Glutamatergic neuron (in vitro differentiated cells): ENCODE measurements at regions not wholly inside any gene's neighbourhood (a gene's known extent, or its start where the extent isn't known, plus 50 kb on each side); places are given as distances from the start of the nearest gene placed in this dataset.

Experiments
- DNase-seq: peaks from one replicate; pipeline ENCODE4 v3.0.0; 2022
- H3K27ac Mint-ChIP-seq: one replicate; pipeline ENCODE4 v1.8.0; 2020; ENCODE audit warnings: mild to moderate bottlenecking, mixed read lengths, inconsistent platforms; ENCODE audit not compliant: unreplicated experiment
- H3K27me3 Mint-ChIP-seq: one replicate; pipeline ENCODE4 v1.8.0; 2020; ENCODE audit warnings: mild to moderate bottlenecking, moderate library complexity, mixed read lengths, inconsistent platforms; ENCODE audit not compliant: unreplicated experiment
- H3K36me3 Mint-ChIP-seq: one replicate; pipeline ENCODE4 v1.8.0; 2020; ENCODE audit warnings: mild to moderate bottlenecking, mixed read lengths, inconsistent platforms; ENCODE audit not compliant: unreplicated experiment
- H3K4me1 Mint-ChIP-seq: one replicate; pipeline ENCODE4 v1.8.0; 2020; ENCODE audit warnings: mild to moderate bottlenecking, low read depth, mixed read lengths, inconsistent platforms; ENCODE audit not compliant: unreplicated experiment
- H3K4me3 Mint-ChIP-seq: one replicate; pipeline ENCODE4 v1.8.0; 2020; ENCODE audit warnings: mild to moderate bottlenecking, mixed read lengths, inconsistent platforms; ENCODE audit not compliant: unreplicated experiment
- H3K9me3 Mint-ChIP-seq: one replicate; pipeline ENCODE4 v1.8.0; 2020; ENCODE audit warnings: mild to moderate bottlenecking, moderate library complexity, mixed read lengths, inconsistent platforms; ENCODE audit not compliant: unreplicated experiment
- TF ChIP-seq, protein P1 (sequence below): fragments of 200-600 bp; sonication (generic); IDR thresholded peaks from one replicate; pipeline ENCODE4 v1.5.0; 2021; ENCODE audit not compliant: partially characterized antibody, unreplicated experiment

DNA sequence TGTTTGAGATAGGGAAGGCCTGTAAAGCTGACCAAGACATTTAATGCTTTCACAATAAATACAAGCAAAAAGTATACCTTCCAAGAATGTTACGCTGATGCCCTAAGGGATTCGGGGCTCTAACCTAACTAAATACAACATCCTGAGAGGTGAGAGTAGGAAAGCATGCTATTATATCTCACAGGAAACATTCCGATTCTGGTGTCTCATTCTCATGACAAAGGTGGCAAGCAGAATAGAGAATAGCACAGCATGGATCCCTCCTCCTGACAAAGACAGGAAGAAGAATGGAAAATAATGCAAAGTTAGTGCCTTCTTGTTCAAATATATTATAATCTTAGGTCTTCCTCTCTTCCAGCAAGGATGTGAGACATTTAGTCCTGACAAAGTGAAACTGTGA, 504.3 kb downstream of the TFEC start:
- peaks cover 15% of the 10 kb centered on the region for H3K36me3 Mint-ChIP-seq
- H3K27ac Mint-ChIP-seq, result no peak overlapping the region
- H3K27me3 Mint-ChIP-seq, result no peaks in the 10 kb centered on the region

DNA sequence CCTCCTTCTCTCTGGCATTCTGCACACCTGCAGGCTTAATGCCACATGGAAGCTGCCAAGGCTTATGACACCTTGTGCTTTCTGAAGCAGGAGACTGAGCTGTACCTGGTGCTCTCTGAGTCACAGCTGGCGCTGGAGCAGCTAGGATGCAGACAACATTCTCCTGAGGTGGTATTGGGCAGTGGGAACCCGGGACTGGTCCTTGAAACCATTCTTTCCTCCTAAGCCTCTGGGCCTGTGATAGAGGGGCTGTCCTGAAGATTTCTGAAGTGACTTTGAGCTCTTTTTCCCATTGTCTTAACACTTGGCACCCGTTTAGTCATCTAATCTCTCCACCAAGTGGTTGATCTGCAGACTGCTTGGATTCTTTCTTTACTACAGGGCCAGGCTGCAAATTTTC, 508.4 kb downstream of the TFEC start:
- no peaks in the 10 kb centered on the region for H3K4me1 Mint-ChIP-seq
- H3K4me3 Mint-ChIP-seq, result no peak overlapping the region
- no peak overlapping the region for H3K27ac Mint-ChIP-seq
- DNase-seq, result no peak
- TF ChIP-seq, protein P1, sequence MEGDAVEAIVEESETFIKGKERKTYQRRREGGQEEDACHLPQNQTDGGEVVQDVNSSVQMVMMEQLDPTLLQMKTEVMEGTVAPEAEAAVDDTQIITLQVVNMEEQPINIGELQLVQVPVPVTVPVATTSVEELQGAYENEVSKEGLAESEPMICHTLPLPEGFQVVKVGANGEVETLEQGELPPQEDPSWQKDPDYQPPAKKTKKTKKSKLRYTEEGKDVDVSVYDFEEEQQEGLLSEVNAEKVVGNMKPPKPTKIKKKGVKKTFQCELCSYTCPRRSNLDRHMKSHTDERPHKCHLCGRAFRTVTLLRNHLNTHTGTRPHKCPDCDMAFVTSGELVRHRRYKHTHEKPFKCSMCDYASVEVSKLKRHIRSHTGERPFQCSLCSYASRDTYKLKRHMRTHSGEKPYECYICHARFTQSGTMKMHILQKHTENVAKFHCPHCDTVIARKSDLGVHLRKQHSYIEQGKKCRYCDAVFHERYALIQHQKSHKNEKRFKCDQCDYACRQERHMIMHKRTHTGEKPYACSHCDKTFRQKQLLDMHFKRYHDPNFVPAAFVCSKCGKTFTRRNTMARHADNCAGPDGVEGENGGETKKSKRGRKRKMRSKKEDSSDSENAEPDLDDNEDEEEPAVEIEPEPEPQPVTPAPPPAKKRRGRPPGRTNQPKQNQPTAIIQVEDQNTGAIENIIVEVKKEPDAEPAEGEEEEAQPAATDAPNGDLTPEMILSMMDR, result no peak
- peaks cover 15% of the 10 kb centered on the region for H3K36me3 Mint-ChIP-seq
- no peaks in the 10 kb centered on the region for H3K27me3 Mint-ChIP-seq
- H3K9me3 Mint-ChIP-seq, result peaks cover 5% of the 10 kb centered on the region

More for the DNA sequence above, 504.3 kb downstream of the TFEC start:
- TF ChIP-seq, protein P1, result no peak
- peaks cover 5% of the 10 kb centered on the region for H3K9me3 Mint-ChIP-seq
- DNase-seq, result no peak
- H3K4me1 Mint-ChIP-seq, result peaks cover 4% of the 10 kb centered on the region
- no peak overlapping the region for H3K4me3 Mint-ChIP-seq

DNA sequence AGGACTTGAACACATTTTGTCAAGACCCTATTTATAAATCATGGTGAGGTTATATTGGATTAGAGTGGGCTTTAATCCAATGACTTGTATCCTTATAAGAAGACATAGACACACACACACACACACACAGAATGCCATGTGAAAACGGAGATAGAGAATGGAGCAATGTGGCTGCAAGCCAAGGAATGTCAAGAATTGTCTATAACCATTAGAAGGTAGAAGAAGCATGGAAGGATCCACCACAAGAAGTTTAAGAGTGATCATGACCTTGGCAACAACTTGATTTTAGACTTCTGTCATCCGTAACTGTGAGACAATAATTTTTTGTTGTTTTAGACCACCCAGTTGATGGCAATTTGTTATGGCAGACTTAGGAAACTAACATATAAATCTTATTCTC, 514.2 kb downstream of the TFEC start:
- H3K27ac Mint-ChIP-seq, result no peak overlapping the region
- no peaks in the 10 kb centered on the region for H3K36me3 Mint-ChIP-seq
- no peak for DNase-seq
- TF ChIP-seq, protein P1, result no peak
- H3K27me3 Mint-ChIP-seq, result no peaks in the 10 kb centered on the region
- no peak overlapping the region for H3K4me3 Mint-ChIP-seq
- no peaks in the 10 kb centered on the region for H3K4me1 Mint-ChIP-seq
- H3K9me3 Mint-ChIP-seq, result no peaks in the 10 kb centered on the region

DNA sequence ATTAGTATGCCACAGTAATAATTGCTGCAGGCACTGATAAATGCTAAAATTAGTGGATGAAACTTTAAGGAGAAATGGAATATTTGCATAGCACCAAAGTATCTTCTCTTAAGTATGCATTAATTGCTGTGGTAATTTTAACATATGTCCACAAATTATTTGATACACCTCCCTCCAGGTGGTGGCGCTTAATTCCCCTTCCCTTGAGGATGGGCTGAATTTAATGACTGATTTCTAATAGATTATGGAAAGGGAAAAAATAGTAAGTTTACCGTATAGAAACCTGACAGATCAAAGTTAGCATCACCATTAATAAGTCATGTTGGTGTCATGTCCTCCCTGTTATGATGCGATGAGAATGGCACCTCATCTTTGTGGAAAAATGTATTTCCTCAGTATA, 519.2 kb downstream of the TFEC start:
- Mint-ChIP-seq H3K36me3 (no peaks in the 10 kb centered on the region), H3K27ac (no peak overlapping the region), H3K27me3 (no peaks in the 10 kb centered on the region), H3K4me1 (no peaks in the 10 kb centered on the region), H3K4me3 (no peak overlapping the region), H3K9me3 (no peaks in the 10 kb centered on the region)
- DNase-seq, result no peak
- TF ChIP-seq, protein P1, result no peak

DNA sequence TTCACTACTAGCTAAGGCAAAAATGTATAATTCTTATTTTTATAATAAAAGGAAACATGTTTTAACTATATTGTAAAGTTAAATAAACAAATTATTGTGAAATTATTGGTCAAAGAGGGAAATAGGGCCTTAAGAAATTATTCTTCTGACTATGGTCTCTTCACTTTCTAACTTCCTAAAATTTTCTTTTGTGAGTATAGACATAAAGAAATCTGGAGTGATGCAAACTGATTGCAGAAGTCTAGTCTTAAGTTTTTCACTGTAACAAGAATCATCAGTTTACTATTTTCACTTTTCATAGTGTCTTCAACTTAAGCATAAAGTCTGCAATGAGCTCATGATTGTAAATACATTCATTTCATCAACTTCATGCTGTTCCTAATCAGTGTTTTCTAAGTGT, 525.4 kb downstream of the TFEC start:
- no peaks in the 10 kb centered on the region for H3K4me1 Mint-ChIP-seq

More for the DNA sequence above, 525.4 kb downstream of the TFEC start:
- no peak for DNase-seq
- H3K9me3 Mint-ChIP-seq, result no peaks in the 10 kb centered on the region
- TF ChIP-seq, protein P1, result no peak
- H3K4me3 Mint-ChIP-seq, result no peak overlapping the region
- H3K27me3 Mint-ChIP-seq, result no peaks in the 10 kb centered on the region
- no peaks in the 10 kb centered on the region for H3K36me3 Mint-ChIP-seq
- H3K27ac Mint-ChIP-seq, result no peak overlapping the region
